T-cell (primary cell): ENCODE measurements at regions not wholly inside any gene's neighbourhood (a gene's known extent, or its start where the extent isn't known, plus 50 kb on each side); places are given as distances from the start of the nearest gene placed in this dataset.

Source experiments
- ATAC-seq, 4 experiments: fragments of 200-7000 bp in 3 of 4; fragments of 150-1000 bp in 1 of 4; cut with Tn5 transposase; replicated peaks in 1 of 4; 1 replicate in 3 of 4; 2 replicates in 1 of 4; pipeline ENCODE4 v1.10.0; 2021; ENCODE audit warnings: moderate library complexity in 3 of 4, mild to moderate bottlenecking in 2 of 4, moderate number of reproducible peaks in 1 of 4
- CTCF ChIA-PET, 2 donors: fragments of 300-600 bp; sonication (Branson Sonifier 250); formaldehyde crosslinking; loops; one replicate each; lab custom pipeline; 2022; ENCODE audit warnings: antibody characterized with exemption in 2 of 2; lab: Charles Lee
- POLR2A ChIA-PET, 2 donors: fragments of 300-600 bp; sonication (Branson Sonifier 250); formaldehyde crosslinking; loops; one replicate each; lab custom pipeline; 2022; ENCODE audit warnings: antibody characterized with exemption in 2 of 2; lab: Charles Lee
- DNase-seq, 35 experiments: peaks; one replicate each; pipeline versions ENCODE4 v3.0.0 to v3.0.0-alpha.2; 2013 to 2023
- H3K27ac ChIP-seq: one replicate; pipeline ENCODE4 v1.5.1; 2013; ENCODE audit warnings: low read length
- H3K27me3 ChIP-seq, 2 experiments: replicated peaks in 1 of 2; 1 replicate in 1 of 2; 2 replicates in 1 of 2; pipeline versions ENCODE4 v1.6.1 to v1.7.0; 2013; ENCODE audit warnings: low read length in 1 of 2, mixed read lengths in 1 of 2; ENCODE audit not compliant: control insufficient read depth in 2 of 2, insufficient read depth in 2 of 2; ENCODE audit errors: extremely low read depth in 1 of 2
- H3K36me3 ChIP-seq, 2 donors: 1 replicate in 1 of 2; 2 replicates in 1 of 2; pipeline versions ENCODE4 v1.6.1 to v1.7.0; 2013; ENCODE audit warnings: low read length in 1 of 2; ENCODE audit not compliant: control insufficient read depth in 2 of 2, insufficient read depth in 1 of 2; ENCODE audit errors: extremely low read depth in 1 of 2
- H3K4me1 ChIP-seq, 2 experiments: 1 replicate in 1 of 2; 2 replicates in 1 of 2; pipeline versions ENCODE4 v1.6.1 to v1.7.0; 2013; ENCODE audit warnings: low read length in 2 of 2, mixed read lengths in 1 of 2; ENCODE audit not compliant: insufficient read depth in 2 of 2, control insufficient read depth in 1 of 2; ENCODE audit errors: extremely low read depth in 1 of 2
- H3K4me3 ChIP-seq, 2 donors: 1 replicate in 1 of 2; 2 replicates in 1 of 2; pipeline versions ENCODE4 v1.5.1 to v1.7.0; 2013; ENCODE audit warnings: mild to moderate bottlenecking in 2 of 2, low read length in 1 of 2, moderate library complexity in 1 of 2; ENCODE audit not compliant: control insufficient read depth in 1 of 2; ENCODE audit errors: extremely low read depth in 1 of 2
- H3K9me3 ChIP-seq: 2 replicates; pipeline ENCODE4 v1.7.0; 2013
- H3K27ac Mint-ChIP-seq, 2 donors: one replicate each; pipeline ENCODE4 v1.8.0; 2020 to 2021; ENCODE audit warnings: mild to moderate bottlenecking in 2 of 2, mixed read lengths in 2 of 2
- H3K27me3 Mint-ChIP-seq, 2 donors: one replicate each; pipeline ENCODE4 v1.8.0; 2021 to 2022; ENCODE audit warnings: mixed read lengths in 2 of 2
- H3K36me3 Mint-ChIP-seq: one replicate; pipeline ENCODE4 v1.8.0; 2021; ENCODE audit warnings: mixed read lengths
- H3K4me1 Mint-ChIP-seq, 3 donors: one replicate each; pipeline ENCODE4 v1.8.0; 2020 to 2022; ENCODE audit warnings: mixed read lengths in 3 of 3, mild to moderate bottlenecking in 1 of 3
- H3K4me3 Mint-ChIP-seq, 3 donors: one replicate each; pipeline ENCODE4 v1.8.0; 2020 to 2022; ENCODE audit warnings: mild to moderate bottlenecking in 3 of 3, mixed read lengths in 3 of 3, moderate library complexity in 3 of 3
- H3K9me3 Mint-ChIP-seq, 3 donors: one replicate each; pipeline ENCODE4 v1.8.0; 2020 to 2022; ENCODE audit warnings: mixed read lengths in 3 of 3
- WGBS: methylation state at CpG from one replicate; pipeline ENCODE4 v1.1.5; 2013; ENCODE audit warnings: missing lambda C conversion rate; ENCODE audit not compliant: insufficient coverage; 5-methylcytosine and 5-hydroxymethylcytosine counted together

GRCh38 chr9:69970001-69970533 lies 73.6 kb upstream of the MAMDC2 start:
- Mint-ChIP-seq H3K9me3 (no peaks in the 10 kb centered on the region), H3K27ac (no peak overlapping the region), H3K4me1 (no peaks in the 10 kb centered on the region), H3K4me3 (no peak overlapping the region), H3K27me3 (peaks cover under 1 to 18% of the 10 kb centered on the region in 2 donors), H3K36me3 (no peaks in the 10 kb centered on the region)
- no peaks in the 10 kb centered on the region for H3K9me3 ChIP-seq
- no peaks in the 10 kb centered on the region for H3K27me3 ChIP-seq
- no peak overlapping the region for H3K4me3 ChIP-seq
- no peaks in the 10 kb centered on the region for H3K4me1 ChIP-seq
- no peak overlapping the region for H3K27ac ChIP-seq
- WGBS = 100% methylated on average over 1 of the region's 1 CpG
- DNase-seq = no peak
- CTCF ChIA-PET = interaction anchor here in 1 of 2 donors (0.6 to 0.7 kb wide), 3 partner anchors 63 to 1549 kb away, joined by 3 to 5 read pairs (median 4); no protein-coding TSS in a partner anchor
- ATAC-seq = no peak
- POLR2A ChIA-PET = no interaction called here
- H3K36me3 ChIP-seq = no peaks in the 10 kb centered on the region

- Histone ChIP-seq H3K27me3 (no peaks in the 10 kb centered on the region), H3K9me3 (no peaks in the 10 kb centered on the region), H3K27ac (no peak overlapping the region), H3K4me3 (no peak overlapping the region), H3K4me1 (no peaks in the 10 kb centered on the region), H3K36me3 (no peaks in the 10 kb centered on the region)
- ChIA-PET POLR2A (no interaction called here), CTCF (interaction anchor here in 1 of 2 donors (0.7 to 0.9 kb wide), 3 partner anchors 139 to 631 kb away, joined by 3 read pairs; no protein-coding TSS in a partner anchor)
- Mint-ChIP-seq H3K4me1 (no peaks in the 10 kb centered on the region), H3K9me3 (no peaks in the 10 kb centered on the region), H3K27ac (no peak overlapping the region), H3K27me3 (peaks cover 9 to 16% of the 10 kb centered on the region in 2 donors), H3K4me3 (no peak overlapping the region), H3K36me3 (no peaks in the 10 kb centered on the region)
- WGBS = 80% methylated on average over 5 of the region's 16 CpGs
- DNase-seq (peak in 32 of 35 experiments; percentile 2 to 50 (median 20)), ATAC-seq (peak in 1 of 4 experiments; percentile 33)
These were observed 71.8 kb upstream of the MAMDC2 start for GRCh38 chr9:69971643-69972449.

GRCh38 chr9:69975681-69976080 lies 68.0 kb upstream of the MAMDC2 start:
- H3K36me3 ChIP-seq = no peaks in the 10 kb centered on the region
- Mint-ChIP-seq H3K36me3 (no peaks in the 10 kb centered on the region), H3K4me1 (no peaks in the 10 kb centered on the region), H3K4me3 (no peak overlapping the region), H3K27me3 (peaks cover 16 to 17% of the 10 kb centered on the region in 2 donors), H3K9me3 (no peaks in the 10 kb centered on the region), H3K27ac (no peak overlapping the region)
- 75% methylated on average over 1 of the region's 4 CpGs for WGBS
- ChIA-PET POLR2A (no interaction called here), CTCF (interaction anchor here (0.5 to 0.6 kb wide), 2 partner anchors 184 to 509 kb away, joined by 4 read pairs; no protein-coding TSS in a partner anchor)
- ATAC-seq (no peak), DNase-seq (no peak)
- H3K4me3 ChIP-seq = no peak overlapping the region
- no peaks in the 10 kb centered on the region for H3K9me3 ChIP-seq
- H3K4me1 ChIP-seq = no peaks in the 10 kb centered on the region
- no peaks in the 10 kb centered on the region for H3K27me3 ChIP-seq
- no peak overlapping the region for H3K27ac ChIP-seq

- Mint-ChIP-seq H3K4me1 (no peaks in the 10 kb centered on the region), H3K9me3 (no peaks in the 10 kb centered on the region), H3K4me3 (no peak overlapping the region), H3K27me3 (peaks cover 16 to 22% of the 10 kb centered on the region in 2 donors), H3K27ac (no peak overlapping the region), H3K36me3 (no peaks in the 10 kb centered on the region)
- Histone ChIP-seq H3K4me1 (no peaks in the 10 kb centered on the region), H3K27ac (no peak overlapping the region), H3K4me3 (no peak overlapping the region), H3K27me3 (no peaks in the 10 kb centered on the region), H3K36me3 (no peaks in the 10 kb centered on the region), H3K9me3 (no peaks in the 10 kb centered on the region)
- ATAC-seq = no peak
- POLR2A ChIA-PET = no interaction called here
- CTCF ChIA-PET = interaction anchor here (0.5 to 0.6 kb wide), 3 partner anchors 14 to 509 kb away, joined by 4 to 5 read pairs (median 4); no protein-coding TSS in a partner anchor
- no peak for DNase-seq
- WGBS = 32% methylated on average over 2 of the region's 4 CpGs
These were observed 67.5 kb upstream of the MAMDC2 start for GRCh38 chr9:69976152-69976551.

GRCh38 chr9:69980041-69980440 lies 63.6 kb upstream of the MAMDC2 start:
- H3K27ac Mint-ChIP-seq = no peak overlapping the region
- Histone ChIP-seq H3K4me1 (no peaks in the 10 kb centered on the region), H3K27ac (no peak overlapping the region), H3K27me3 (no peaks in the 10 kb centered on the region), H3K4me3 (no peak overlapping the region), H3K36me3 (no peaks in the 10 kb centered on the region), H3K9me3 (no peaks in the 10 kb centered on the region)
- no peaks in the 10 kb centered on the region for H3K9me3 Mint-ChIP-seq
- ChIA-PET CTCF (no interaction called here), POLR2A (no interaction called here)
- peaks cover 15 to 20% of the 10 kb centered on the region in 2 donors for H3K27me3 Mint-ChIP-seq
- ATAC-seq = no peak
- no CpG with 5 or more reads among the region's 2 CpGs for WGBS
- DNase-seq = no peak
- H3K36me3 Mint-ChIP-seq = no peaks in the 10 kb centered on the region
- no peak overlapping the region for H3K4me3 Mint-ChIP-seq
- no peaks in the 10 kb centered on the region for H3K4me1 Mint-ChIP-seq

GRCh38 chr9:69980591-69980990 lies 63.1 kb upstream of the MAMDC2 start:
- no peak overlapping the region for H3K4me3 Mint-ChIP-seq
- H3K9me3 ChIP-seq = no peaks in the 10 kb centered on the region
- H3K4me1 Mint-ChIP-seq = no peaks in the 10 kb centered on the region
- CTCF ChIA-PET = no interaction called here
- 100% methylated on average over 1 of the region's 6 CpGs for WGBS
- ATAC-seq (no peak), DNase-seq (no peak)
- POLR2A ChIA-PET = no interaction called here
- no peaks in the 10 kb centered on the region for H3K4me1 ChIP-seq
- H3K27ac Mint-ChIP-seq = no peak overlapping the region
- H3K4me3 ChIP-seq = no peak overlapping the region
- H3K36me3 Mint-ChIP-seq = no peaks in the 10 kb centered on the region
- no peak overlapping the region for H3K27ac ChIP-seq
- no peaks in the 10 kb centered on the region for H3K9me3 Mint-ChIP-seq
- no peaks in the 10 kb centered on the region for H3K36me3 ChIP-seq
- H3K27me3 ChIP-seq = no peaks in the 10 kb centered on the region
- peaks cover 13 to 16% of the 10 kb centered on the region in 2 donors for H3K27me3 Mint-ChIP-seq
